ENCODE measurements at regions not wholly inside any gene's neighbourhood (a gene's known extent, or its start where the extent isn't known, plus 50 kb on each side); places are given as distances from the start of the nearest gene placed in this dataset.
"Not testable (repeated sequence)": the region's sequence is repeated elsewhere in the genome, so short reads cannot be mapped to it uniquely, and the experiment has no call there.

- DNase-seq: no peak
These were observed 184.3 kb downstream of the ZC3H11B start for GRCh38 chr1:219428651-219429050.

- DNase-seq: no peak
These were observed 184.9 kb downstream of the ZC3H11B start for GRCh38 chr1:219427989-219428388.

- DNase-seq: no peak
These were observed 185.5 kb downstream of the ZC3H11B start for GRCh38 chr1:219427403-219427802.

DNA sequence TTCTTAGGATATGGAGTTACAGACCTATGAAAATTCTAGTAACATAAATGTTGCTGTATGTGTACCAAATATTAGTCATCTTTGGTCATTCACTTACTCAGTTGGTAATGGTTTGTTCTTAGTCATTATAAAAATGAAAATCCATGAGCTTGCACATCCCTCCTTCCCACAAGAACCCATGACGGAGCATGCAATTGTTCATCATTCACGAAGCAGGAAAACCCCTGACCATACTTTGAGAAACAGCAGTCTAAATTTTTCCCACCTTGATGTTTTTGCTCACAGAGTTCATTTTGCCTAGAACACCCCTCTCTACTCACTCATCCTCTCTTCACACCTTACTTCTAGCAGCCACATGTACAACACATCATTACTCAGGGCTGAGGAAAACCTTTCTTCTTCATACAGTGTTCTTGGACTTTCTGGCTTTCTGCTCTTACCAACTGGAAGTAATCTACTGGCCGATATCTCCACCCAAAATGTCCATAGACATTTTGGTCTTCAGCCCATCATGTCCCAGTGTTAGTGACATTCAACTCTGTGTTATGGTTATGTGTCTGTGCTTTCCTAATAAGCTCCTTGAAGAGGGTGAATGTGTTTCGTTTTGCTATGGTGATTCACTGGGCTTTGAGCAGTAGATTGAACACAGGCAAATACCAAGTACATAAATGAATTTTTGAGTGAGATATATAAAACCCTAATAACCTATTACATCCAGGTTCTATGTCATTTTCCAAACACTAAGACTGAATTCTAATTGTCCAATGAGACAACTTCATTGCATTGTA is 189.9 kb downstream of the ZC3H11B start:
- no peak for DNase-seq

GRCh38 chr1:219420913-219421312 is 192.0 kb downstream of the ZC3H11B start:
- DNase-seq: no peak

- DNase-seq: no peak
These were observed 193.0 kb downstream of the ZC3H11B start for GRCh38 chr1:219419860-219420259.

- no peak for DNase-seq
These were observed 193.8 kb downstream of the ZC3H11B start for GRCh38 chr1:219419065-219419464.

- no peak for DNase-seq
These were observed 195.3 kb downstream of the ZC3H11B start for GRCh38 chr1:219417610-219418009.

DNA sequence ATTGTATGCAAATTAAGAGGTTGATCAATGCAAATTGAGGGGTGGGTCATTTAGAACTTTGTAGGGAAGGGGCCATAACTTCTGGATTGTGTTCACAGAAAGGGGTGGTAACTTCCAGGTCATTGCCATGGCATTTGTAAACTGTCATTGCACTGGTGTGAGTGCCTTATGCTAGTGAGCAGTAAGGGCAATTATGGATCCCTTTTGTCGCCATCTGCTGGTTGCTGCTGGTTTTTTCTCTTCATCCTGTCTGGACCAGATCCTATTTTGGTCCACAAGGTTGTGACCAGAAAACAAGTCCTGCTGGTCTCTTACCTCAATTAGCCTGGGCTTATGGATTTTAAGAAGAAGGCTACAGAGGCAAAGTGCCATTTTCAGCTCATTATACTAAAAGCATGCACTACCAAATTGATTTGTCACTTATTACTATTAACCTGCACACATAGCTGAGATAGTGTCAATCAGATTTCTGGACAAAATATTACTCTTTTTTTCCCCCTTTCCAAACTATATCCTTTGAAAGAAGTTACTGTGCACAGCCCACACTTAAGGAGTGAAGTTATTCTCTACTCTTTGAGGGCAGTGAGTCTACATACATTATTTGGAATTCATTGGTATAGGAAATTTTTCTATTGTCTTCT is 196.2 kb downstream of the ZC3H11B start:
- no peak for DNase-seq

DNA sequence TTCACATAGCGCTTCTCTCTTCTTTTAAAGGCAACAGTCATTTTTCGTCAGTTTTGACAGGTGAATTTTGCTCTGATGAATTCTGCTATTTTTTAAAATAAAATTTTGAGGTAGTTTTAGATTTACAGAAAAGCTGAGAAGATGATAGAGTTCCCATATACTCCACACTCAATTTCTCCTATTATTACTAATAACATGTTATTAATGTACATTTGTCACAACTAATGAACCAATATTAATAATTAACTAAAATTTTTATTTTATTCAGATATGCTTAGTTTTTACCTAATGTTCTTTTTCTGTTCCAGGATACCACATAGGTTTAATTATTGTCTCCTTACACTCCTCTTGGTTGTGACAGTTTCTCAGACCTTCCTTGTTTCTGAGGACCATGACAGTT is 197.0 kb downstream of the ZC3H11B start:
- no peak for DNase-seq

DNA sequence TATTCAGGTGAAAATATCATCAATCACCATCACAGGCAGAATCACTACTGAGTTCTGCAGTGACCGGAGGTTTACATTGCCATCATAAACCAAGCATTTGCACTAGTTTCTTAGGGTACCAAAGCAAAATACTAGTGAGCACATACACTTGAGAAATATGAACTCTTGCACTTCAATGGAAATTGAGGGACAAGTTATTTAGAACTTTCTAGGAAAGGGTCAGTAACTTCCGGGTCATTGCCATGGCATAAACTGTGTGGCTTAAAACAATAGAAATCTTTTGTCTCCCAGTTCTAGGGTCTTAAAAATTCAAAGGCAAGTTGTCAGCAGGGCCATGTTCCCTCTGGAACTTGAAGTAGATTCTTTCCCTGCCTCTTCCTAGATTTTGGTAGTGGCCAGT is 197.5 kb downstream of the ZC3H11B start:
- DNase-seq: no peak

DNA sequence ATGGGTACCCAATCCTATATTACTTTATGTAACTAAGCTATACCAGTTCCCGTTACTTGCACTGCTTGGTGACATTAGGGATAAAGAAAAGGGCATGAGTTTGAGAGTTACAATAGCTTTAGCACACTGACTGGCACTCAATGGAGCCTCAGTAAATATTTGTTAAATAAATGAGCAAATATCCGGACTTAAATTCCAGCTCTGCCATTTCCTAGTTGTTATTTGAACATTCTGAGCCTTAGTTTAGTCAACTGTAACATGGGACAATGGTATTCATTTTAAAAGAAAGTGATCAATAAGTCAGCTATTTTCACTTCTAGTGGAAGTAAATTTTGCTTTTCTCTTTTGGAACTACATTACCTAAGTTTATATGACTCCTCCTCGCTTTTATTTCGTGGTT is 198.7 kb downstream of the ZC3H11B start:
- no peak for DNase-seq

DNA sequence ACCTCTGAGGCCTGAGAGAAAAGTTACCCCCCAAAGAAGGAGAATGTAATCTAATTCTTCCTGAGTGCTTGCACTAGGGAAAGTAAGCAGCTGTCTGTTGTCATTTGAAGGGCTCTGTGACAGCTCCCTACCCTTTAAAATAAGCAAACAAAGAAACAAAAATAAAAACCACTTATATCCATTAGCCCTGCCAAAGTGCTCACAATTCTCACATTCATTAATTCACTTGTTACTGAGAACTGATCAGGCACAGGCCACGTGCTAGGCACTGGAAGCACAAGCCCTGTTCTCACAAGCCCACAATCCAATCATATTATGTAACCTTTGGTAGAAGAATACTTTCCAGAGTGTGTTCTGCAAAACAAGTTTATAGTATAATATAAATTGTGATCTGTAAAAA is 199.4 kb downstream of the ZC3H11B start:
- no peak for DNase-seq

DNA sequence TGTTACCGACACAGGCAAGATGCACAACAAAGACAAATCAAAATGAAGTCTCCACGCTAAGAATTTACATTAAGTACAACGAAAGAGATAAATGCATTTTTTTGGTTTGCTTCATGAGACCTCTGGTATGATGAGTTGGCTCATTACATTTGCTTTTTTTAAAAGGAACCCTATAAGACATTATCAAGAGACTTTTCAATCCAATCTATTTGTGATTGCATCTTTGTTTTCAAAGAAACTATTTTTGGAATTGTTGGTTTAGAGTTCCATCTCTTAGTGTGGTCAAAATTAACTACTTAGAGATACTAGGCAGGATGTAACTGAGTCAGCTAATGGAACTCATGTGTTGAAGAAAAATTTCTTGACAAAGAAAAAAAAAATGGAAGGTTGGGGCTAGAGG is 200.1 kb downstream of the ZC3H11B start:
- no peak for DNase-seq

DNA sequence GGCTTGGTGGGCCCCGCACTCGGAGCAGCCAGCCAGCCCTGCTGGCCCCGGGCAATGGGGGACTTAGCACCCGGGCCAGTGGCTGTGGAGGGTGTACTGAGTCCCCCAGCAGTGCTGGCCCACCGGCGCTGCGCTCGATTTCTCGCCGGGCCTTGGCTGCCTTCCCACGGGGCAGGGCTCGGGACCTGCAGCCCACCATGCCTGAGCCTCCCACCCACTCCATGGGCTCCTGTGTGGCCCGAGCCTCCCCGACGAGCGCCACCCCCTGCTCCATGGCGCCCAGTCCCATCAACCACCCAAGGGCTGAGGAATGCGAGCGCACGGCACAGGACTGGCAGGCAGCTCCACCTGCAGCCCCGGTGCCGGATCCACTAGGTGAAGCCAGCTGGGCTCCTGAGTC is 202.2 kb downstream of the ZC3H11B start:
- not testable (repeated sequence) for DNase-seq

DNA sequence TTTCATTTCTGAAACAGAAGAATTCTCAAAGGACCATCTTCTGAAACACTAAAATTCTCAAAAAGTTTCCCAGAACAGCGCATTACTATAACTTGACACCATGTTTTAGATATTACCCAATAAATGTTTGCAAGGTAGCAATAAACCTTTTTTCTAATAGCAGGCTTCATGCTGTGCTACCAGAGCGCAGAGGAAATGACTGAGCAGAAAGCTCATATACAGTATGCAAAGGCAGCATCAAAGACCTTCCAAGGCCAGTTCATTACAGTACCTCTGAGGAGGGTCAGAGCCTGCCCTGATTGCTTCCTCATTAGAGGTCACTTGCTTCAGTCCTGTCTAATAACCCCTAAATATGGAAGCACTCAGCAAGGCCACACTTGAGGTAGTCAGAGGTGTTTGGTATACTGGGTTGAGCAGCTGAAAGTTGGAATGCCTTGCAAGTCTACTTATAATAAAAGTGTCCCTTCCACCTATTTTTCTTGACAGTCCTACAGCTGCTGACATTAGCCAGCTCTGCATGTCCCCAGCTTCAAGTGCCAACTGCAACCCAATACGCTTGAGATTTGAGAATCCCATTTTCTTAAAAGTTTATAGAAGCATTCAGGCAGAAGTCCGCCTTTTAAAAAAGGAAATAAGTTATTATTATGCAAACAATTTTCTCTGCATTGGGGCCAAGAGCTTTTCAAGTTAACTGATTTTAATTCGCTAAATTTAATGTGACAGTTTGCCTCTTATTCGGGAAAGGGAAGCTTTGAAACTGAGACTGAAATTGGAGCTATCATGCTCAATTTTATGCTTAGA is 207.2 kb downstream of the ZC3H11B start:
- no peak for DNase-seq

DNA sequence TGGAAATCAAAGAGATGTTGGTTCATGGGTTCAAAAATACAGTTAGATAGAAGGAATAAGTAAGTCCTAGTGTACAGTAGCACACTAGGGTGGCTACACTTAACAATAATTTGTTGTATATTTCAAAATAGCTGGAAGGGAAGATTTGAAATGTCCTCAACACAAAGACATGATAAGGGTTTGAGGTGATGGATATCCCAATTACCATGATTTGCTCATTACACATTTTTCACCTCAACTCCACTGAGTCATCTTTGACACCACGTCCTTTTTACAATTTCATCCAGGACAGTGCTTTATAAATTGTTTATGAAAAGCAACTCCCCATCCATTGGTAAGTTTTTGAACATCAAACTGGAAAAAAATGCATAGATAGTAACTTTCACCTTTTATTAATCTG is 208.3 kb downstream of the ZC3H11B start:
- no peak for DNase-seq

GRCh38 chr1:219402925-219403324 is 210.0 kb downstream of the ZC3H11B start:
- no peak for DNase-seq

DNA sequence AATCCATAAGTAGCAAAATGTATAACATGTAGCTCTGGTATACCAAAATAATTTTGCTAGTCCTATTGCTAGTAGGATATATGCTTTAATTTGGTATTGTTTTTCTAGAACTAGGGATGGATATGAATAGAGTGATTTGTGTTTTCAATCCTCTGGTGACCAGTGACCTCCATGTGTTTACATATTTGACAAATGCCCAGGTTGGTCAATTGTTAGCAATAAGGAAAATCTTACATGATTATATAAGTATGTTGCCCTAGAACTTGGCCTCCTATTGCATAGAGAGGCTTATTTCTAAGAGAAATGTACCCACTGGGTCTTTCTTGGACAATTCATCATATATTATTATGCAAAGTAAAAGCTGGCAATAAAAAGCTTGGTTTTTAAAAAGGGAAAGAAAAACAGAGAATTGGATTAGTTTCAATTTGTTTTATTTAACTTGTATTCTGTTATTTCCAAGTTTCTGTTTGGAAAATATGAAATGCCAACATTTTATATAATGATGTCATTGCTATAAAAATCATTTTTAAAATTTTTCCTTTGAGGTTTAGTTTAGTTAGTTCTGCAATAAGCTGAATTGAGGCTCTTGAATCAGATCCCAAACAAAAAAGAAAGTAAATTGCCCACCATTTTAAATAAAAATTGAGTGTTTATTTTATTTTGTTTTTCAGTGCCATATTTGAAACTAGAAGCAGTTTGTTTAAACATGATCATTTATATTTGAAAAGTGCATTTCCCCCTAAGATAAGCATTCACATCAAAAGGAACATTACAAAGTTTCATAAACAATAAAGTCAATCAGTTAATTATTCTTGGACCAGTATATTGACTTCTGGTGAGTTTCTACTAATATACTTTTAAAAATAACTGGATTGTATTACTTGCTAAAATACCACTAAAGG is 210.9 kb downstream of the ZC3H11B start:
- DNase-seq: no peak

DNA sequence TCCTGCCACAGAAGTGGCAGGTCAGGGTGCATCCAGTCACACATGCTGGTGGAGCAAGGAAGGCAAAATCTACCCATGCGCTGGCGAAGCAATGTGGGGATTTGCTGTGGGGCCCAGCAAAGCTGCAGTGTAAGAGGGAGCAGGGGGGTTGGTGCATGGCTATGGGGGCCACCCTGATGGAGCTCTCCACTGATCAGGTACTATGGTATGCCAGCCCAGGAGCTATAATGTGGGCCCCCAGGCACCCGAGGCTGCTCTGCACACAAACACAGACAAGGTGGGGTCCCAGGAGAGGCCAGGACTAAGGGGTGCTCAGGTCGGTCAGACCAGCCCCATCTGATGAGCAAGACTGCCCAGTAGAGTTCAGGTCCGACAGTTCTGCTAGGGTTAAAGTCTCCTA is 213.5 kb downstream of the ZC3H11B start:
- no peak for DNase-seq

DNA sequence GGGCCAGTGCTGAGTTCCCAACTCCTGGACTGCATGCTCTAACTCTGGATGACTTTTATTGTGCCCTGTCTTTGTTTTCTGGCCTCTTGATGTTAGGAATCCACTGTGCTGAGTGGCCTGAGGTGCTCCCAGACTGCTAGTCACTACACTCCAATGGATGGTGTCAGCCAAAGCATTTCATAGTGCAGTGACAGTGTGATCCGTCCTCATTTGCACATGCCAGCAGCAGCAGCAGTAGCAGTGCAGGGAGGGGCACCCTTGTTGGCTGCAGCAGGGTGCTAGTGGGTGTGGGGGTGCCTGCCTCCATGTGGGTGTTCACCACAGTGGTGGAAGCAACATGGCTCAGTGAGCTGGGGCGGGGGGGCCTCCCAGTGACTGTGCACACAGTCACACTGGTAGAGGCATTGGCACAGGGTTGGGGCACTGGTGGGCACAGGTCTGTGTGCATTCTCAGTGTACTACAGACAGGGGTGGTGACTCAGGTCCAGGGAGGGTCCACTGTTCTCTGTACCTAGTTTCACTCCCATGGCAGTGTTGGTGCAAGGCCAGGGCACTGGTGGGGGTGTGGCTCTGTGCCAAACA is 214.0 kb downstream of the ZC3H11B start:
- DNase-seq: no peak

- no peak for DNase-seq
These were observed 215.4 kb downstream of the ZC3H11B start for GRCh38 chr1:219397511-219397910.

Data from NCI-H1930 (cell line).